OCI-LY3 (cell line): ENCODE measurements at regions not wholly inside any gene's neighbourhood (a gene's known extent, or its start where the extent isn't known, plus 50 kb on each side); places are given as distances from the start of the nearest gene placed in this dataset.

ENCODE experiments used
- EZH2phosphoT487 ChIP-seq: fragments of 200-600 bp; shearing (Covaris generic); IDR thresholded peaks from 2 replicates; pipeline ENCODE4 v1.6.1; 2018; ENCODE audit warnings: antibody characterized with exemption, mixed run types, low read depth
- TF ChIP-seq, protein P1 (sequence below): fragments of 200-600, 300-600 bp; sonication (generic); IDR thresholded peaks from 2 replicates; pipeline ENCODE4 v1.5.1; 2014; ENCODE audit warnings: antibody characterized with exemption, low read length, low read depth

DNA sequence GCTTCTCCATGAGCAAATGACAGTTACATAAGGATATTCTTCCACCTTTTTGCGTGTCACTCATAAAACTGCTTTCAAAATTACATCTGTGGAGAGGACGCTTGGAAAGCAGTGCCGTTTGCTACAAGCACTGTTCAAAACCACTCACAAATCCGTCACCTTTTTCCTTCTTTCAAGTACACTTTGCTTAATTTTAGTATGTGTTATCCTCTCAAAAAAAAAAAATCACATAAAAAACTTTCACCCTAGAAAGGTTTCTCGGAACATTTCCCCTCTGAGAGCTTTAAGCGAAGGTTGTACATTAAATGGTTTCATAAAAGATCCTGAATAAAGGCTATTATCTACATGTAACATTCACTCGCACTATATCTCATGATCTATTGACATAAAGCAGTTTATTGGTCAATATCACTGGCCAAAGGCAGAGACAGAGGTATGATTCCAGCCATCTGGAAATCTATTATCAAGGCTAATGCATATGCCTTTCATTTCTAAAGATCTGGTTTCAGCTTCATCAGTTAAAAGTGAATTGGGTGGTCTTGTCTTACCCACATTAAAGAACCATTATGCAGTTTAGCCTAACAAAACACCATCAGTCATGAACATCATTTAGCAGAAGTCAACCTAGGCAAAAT is 163.6 kb downstream of the ENC1 start:
- TF ChIP-seq, protein P1, sequence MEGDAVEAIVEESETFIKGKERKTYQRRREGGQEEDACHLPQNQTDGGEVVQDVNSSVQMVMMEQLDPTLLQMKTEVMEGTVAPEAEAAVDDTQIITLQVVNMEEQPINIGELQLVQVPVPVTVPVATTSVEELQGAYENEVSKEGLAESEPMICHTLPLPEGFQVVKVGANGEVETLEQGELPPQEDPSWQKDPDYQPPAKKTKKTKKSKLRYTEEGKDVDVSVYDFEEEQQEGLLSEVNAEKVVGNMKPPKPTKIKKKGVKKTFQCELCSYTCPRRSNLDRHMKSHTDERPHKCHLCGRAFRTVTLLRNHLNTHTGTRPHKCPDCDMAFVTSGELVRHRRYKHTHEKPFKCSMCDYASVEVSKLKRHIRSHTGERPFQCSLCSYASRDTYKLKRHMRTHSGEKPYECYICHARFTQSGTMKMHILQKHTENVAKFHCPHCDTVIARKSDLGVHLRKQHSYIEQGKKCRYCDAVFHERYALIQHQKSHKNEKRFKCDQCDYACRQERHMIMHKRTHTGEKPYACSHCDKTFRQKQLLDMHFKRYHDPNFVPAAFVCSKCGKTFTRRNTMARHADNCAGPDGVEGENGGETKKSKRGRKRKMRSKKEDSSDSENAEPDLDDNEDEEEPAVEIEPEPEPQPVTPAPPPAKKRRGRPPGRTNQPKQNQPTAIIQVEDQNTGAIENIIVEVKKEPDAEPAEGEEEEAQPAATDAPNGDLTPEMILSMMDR, result no peak
- no peak for TF ChIP-seq EZH2phosphoT487
